Activated naive CD8-positive, alpha-beta T cell (primary cell): ENCODE measurements at regions not wholly inside any gene's neighbourhood (a gene's known extent, or its start where the extent isn't known, plus 50 kb on each side); places are given as distances from the start of the nearest gene placed in this dataset.
A peak's percentile ranks its signal among the peaks of the same experiment; 100 is the strongest.
"Not testable (repeated sequence)": the region's sequence is repeated elsewhere in the genome, so short reads cannot be mapped to it uniquely, and the experiment has no call there.

ENCODE experiments used
- H3K27ac Mint-ChIP-seq: one replicate; pipeline ENCODE4 v1.8.0; 2021; ENCODE audit warnings: mixed read lengths
- H3K27me3 Mint-ChIP-seq: one replicate; pipeline ENCODE4 v1.8.0; 2021; ENCODE audit warnings: mixed read lengths
- H3K36me3 Mint-ChIP-seq: one replicate; pipeline ENCODE4 v1.8.0; 2021; ENCODE audit warnings: mixed read lengths
- H3K4me1 Mint-ChIP-seq: one replicate; pipeline ENCODE4 v1.8.0; 2021; ENCODE audit warnings: low read depth, mixed read lengths
- H3K4me3 Mint-ChIP-seq: one replicate; pipeline ENCODE4 v1.8.0; 2021; ENCODE audit warnings: mild to moderate bottlenecking, mixed read lengths
- H3K9me3 Mint-ChIP-seq: one replicate; pipeline ENCODE4 v1.8.0; 2021; ENCODE audit warnings: low read depth, mixed read lengths

- peaks cover 6% of the 10 kb centered on the region for H3K36me3 Mint-ChIP-seq
- peak overlapping the region; percentile 84 for H3K4me3 Mint-ChIP-seq
- no peaks in the 10 kb centered on the region for H3K27me3 Mint-ChIP-seq
- peaks cover 67% of the 10 kb centered on the region for H3K4me1 Mint-ChIP-seq
- peak overlapping the region; percentile 86 for H3K27ac Mint-ChIP-seq
- H3K9me3 Mint-ChIP-seq: no peaks in the 10 kb centered on the region
These were observed 143.7 kb downstream of the DLL1 start for GRCh38 chr6:170147056-170147787.

GRCh38 chr6:170146640-170147039 is 144.2 kb downstream of the DLL1 start:
- Mint-ChIP-seq H3K4me3 (peak overlapping the region; percentile 59), H3K9me3 (no peaks in the 10 kb centered on the region), H3K36me3 (peaks cover 6% of the 10 kb centered on the region), H3K4me1 (peaks cover 61% of the 10 kb centered on the region), H3K27me3 (no peaks in the 10 kb centered on the region), H3K27ac (peak overlapping the region; percentile 58)

- not testable (repeated sequence) for H3K4me3 Mint-ChIP-seq, H3K27me3 Mint-ChIP-seq
- peak overlapping the region; percentile 58 for H3K27ac Mint-ChIP-seq
These were observed 144.7 kb downstream of the DLL1 start for GRCh38 chr6:170146131-170146530.

GRCh38 chr6:170145716-170146115 is 145.2 kb downstream of the DLL1 start:
- not testable (repeated sequence) for H3K36me3 Mint-ChIP-seq, H3K9me3 Mint-ChIP-seq, H3K27me3 Mint-ChIP-seq
- Mint-ChIP-seq H3K4me1 (peaks cover 54% of the 10 kb centered on the region), H3K4me3 (peak overlapping the region; percentile 27), H3K27ac (peak overlapping the region; percentile 89)

More at GRCh38 chr6:170146131-170146530, 144.7 kb downstream of the DLL1 start:
- H3K4me1 Mint-ChIP-seq: peaks cover 56% of the 10 kb centered on the region
- H3K9me3 Mint-ChIP-seq, H3K36me3 Mint-ChIP-seq: not testable (repeated sequence)

GRCh38 chr6:170145272-170145592 is 145.6 kb downstream of the DLL1 start:
- Mint-ChIP-seq H3K36me3 (peaks cover 6% of the 10 kb centered on the region), H3K27me3 (no peaks in the 10 kb centered on the region), H3K4me3 (no peak overlapping the region), H3K4me1 (peaks cover 52% of the 10 kb centered on the region), H3K27ac (peak overlapping the region; percentile 89), H3K9me3 (no peaks in the 10 kb centered on the region)

- peak overlapping the region; percentile 8 for H3K4me3 Mint-ChIP-seq
- peak overlapping the region; percentile 42 for H3K27ac Mint-ChIP-seq
- peaks cover 6% of the 10 kb centered on the region for H3K36me3 Mint-ChIP-seq
- H3K27me3 Mint-ChIP-seq: no peaks in the 10 kb centered on the region
- H3K4me1 Mint-ChIP-seq: peaks cover 48% of the 10 kb centered on the region
- no peaks in the 10 kb centered on the region for H3K9me3 Mint-ChIP-seq
These were observed 146.2 kb downstream of the DLL1 start for GRCh38 chr6:170144571-170145271.

GRCh38 chr6:170143401-170144150 is 147.3 kb downstream of the DLL1 start:
- Mint-ChIP-seq H3K27ac (no peak overlapping the region), H3K4me3 (no peak overlapping the region), H3K27me3 (no peaks in the 10 kb centered on the region), H3K9me3 (no peaks in the 10 kb centered on the region), H3K36me3 (peaks cover 6% of the 10 kb centered on the region), H3K4me1 (peaks cover 37% of the 10 kb centered on the region)

- peaks cover 26% of the 10 kb centered on the region for H3K4me1 Mint-ChIP-seq
- H3K9me3 Mint-ChIP-seq: no peaks in the 10 kb centered on the region
- no peak overlapping the region for H3K4me3 Mint-ChIP-seq
- H3K27ac Mint-ChIP-seq: no peak overlapping the region
- peaks cover 6% of the 10 kb centered on the region for H3K36me3 Mint-ChIP-seq
- H3K27me3 Mint-ChIP-seq: no peaks in the 10 kb centered on the region
These were observed 148.3 kb downstream of the DLL1 start for GRCh38 chr6:170142559-170142958.

- H3K9me3 Mint-ChIP-seq, H3K4me3 Mint-ChIP-seq, H3K36me3 Mint-ChIP-seq, H3K27ac Mint-ChIP-seq, H3K27me3 Mint-ChIP-seq: not testable (repeated sequence)
- H3K4me1 Mint-ChIP-seq: peaks cover 15% of the 10 kb centered on the region
These were observed 149.8 kb downstream of the DLL1 start for GRCh38 chr6:170141061-170141460.

- Mint-ChIP-seq H3K4me1 (peaks cover 8% of the 10 kb centered on the region), H3K4me3 (no peak overlapping the region), H3K27ac (no peak overlapping the region), H3K9me3 (no peaks in the 10 kb centered on the region), H3K36me3 (peaks cover 6% of the 10 kb centered on the region), H3K27me3 (no peaks in the 10 kb centered on the region)
These were observed 150.7 kb downstream of the DLL1 start for GRCh38 chr6:170140129-170140528.

- Mint-ChIP-seq H3K4me3 (no peak overlapping the region), H3K27me3 (no peaks in the 10 kb centered on the region), H3K27ac (no peak overlapping the region), H3K9me3 (no peaks in the 10 kb centered on the region), H3K4me1 (peaks cover 2% of the 10 kb centered on the region), H3K36me3 (peaks cover 2% of the 10 kb centered on the region)
These were observed 151.3 kb downstream of the DLL1 start for GRCh38 chr6:170139531-170139930.

- H3K27ac Mint-ChIP-seq, H3K4me3 Mint-ChIP-seq, H3K27me3 Mint-ChIP-seq, H3K9me3 Mint-ChIP-seq, H3K4me1 Mint-ChIP-seq, H3K36me3 Mint-ChIP-seq: not testable (repeated sequence)
These were observed 151.8 kb downstream of the DLL1 start for GRCh38 chr6:170139046-170139445.

GRCh38 chr6:170137911-170138910 is 152.7 kb downstream of the DLL1 start:
- Mint-ChIP-seq H3K36me3 (no peaks in the 10 kb centered on the region), H3K4me1 (no peaks in the 10 kb centered on the region), H3K27ac (no peak overlapping the region), H3K9me3 (no peaks in the 10 kb centered on the region), H3K27me3 (no peaks in the 10 kb centered on the region), H3K4me3 (no peak overlapping the region)

- no peaks in the 10 kb centered on the region for H3K36me3 Mint-ChIP-seq
- H3K27ac Mint-ChIP-seq: no peak overlapping the region
- H3K9me3 Mint-ChIP-seq: no peaks in the 10 kb centered on the region
These were observed 153.5 kb downstream of the DLL1 start for GRCh38 chr6:170137176-170137891.

More at GRCh38 chr6:170137176-170137891, 153.5 kb downstream of the DLL1 start:
- Mint-ChIP-seq H3K4me3 (no peak overlapping the region), H3K27me3 (no peaks in the 10 kb centered on the region), H3K4me1 (no peaks in the 10 kb centered on the region)
